GM12878 (cell line): ENCODE measurements at regions not wholly inside any gene's neighbourhood (a gene's known extent, or its start where the extent isn't known, plus 50 kb on each side); places are given as distances from the start of the nearest gene placed in this dataset.

Experiments
- ATAC-seq: fragments of 200-7000 bp; cut with Tn5 transposase; 3 replicates; pipeline ENCODE4 v1.9.1; 2020; ENCODE audit warnings: mild to moderate bottlenecking, moderate library complexity
- BruUV-seq: library from RNA; stranded (reverse); fragments of 400-500 nt; replicated peaks from 2 replicates; lab custom pipeline; 2021; lab: Mats Ljungman, UMichigan
- CTCF ChIA-PET: fragments of 300-600 bp; sonication (Branson Sonifier 250); formaldehyde crosslinking; extraction: SDS; loops from one replicate; lab custom pipeline; 2021; ENCODE audit warnings: inconsistent platforms; lab: Yijun Ruan, JAX
- POLR2A ChIA-PET: fragments of 350-600 bp; formaldehyde crosslinking; extraction: SDS; loops from one replicate; lab custom pipeline; 2021; ENCODE audit warnings: inconsistent platforms; lab: Charles Lee
- RAD21 ChIA-PET: fragments of 300-600 bp; sonication (Branson Sonifier 250); formaldehyde crosslinking; loops from one replicate; lab custom pipeline; 2023; ENCODE audit warnings: antibody characterized with exemption; ENCODE audit not compliant: unreplicated experiment; lab: Charles Lee
- SMC1A ChIA-PET: fragments of 300-600 bp; sonication (Branson Sonifier 250); formaldehyde crosslinking; loops from one replicate; lab custom pipeline; 2023; ENCODE audit not compliant: unreplicated experiment, uncharacterized antibody; lab: Charles Lee
- DNase-seq: peaks from one replicate; pipeline ENCODE4 v3.0.0-alpha.2; 2011; ENCODE audit warnings: low read depth, low spot score
- FAIRE-seq: peaks from 3 replicates; lab custom pipeline; 2011; peaks lifted over from hg19 to GRCh38; lab: Jason Lieb, UNC
- H2AFZ ChIP-seq: 2 replicates; pipeline ENCODE4 v1.6.0; 2011; ENCODE audit warnings: low read depth, low read length, control low read depth; ENCODE audit not compliant: control insufficient read depth
- H3K27ac ChIP-seq: 2 replicates; pipeline ENCODE4 v1.5.1; 2011; ENCODE audit warnings: control low read depth; ENCODE audit not compliant: control insufficient read depth, insufficient read depth
- H3K27me3 ChIP-seq, 2 experiments: replicated peaks in 1 of 2; 2 replicates each; pipeline versions ENCODE4 v1.6.0 to v1.6.1; 2011; ENCODE audit warnings: low read length in 1 of 2; ENCODE audit not compliant: control insufficient read depth in 2 of 2, insufficient read depth in 2 of 2
- H3K36me3 ChIP-seq, 2 experiments: 2 replicates each; pipeline ENCODE4 v1.5.1; 2011; ENCODE audit warnings: low read length in 1 of 2; ENCODE audit not compliant: control insufficient read depth in 2 of 2, insufficient read depth in 2 of 2
- H3K4me1 ChIP-seq: 2 replicates; pipeline ENCODE4 v1.6.1; 2011; ENCODE audit warnings: mild to moderate bottlenecking, low read length, moderate library complexity, mixed read lengths; ENCODE audit not compliant: control insufficient read depth, insufficient read depth
- H3K4me2 ChIP-seq: 2 replicates; pipeline ENCODE4 v1.6.0; 2011; ENCODE audit warnings: control low read depth; ENCODE audit not compliant: control insufficient read depth, insufficient read depth
- H3K4me3 ChIP-seq: fragments of 200-600 bp; sonication (generic); 2 replicates; pipeline ENCODE4 v1.5.1; 2016
- H3K79me2 ChIP-seq: 2 replicates; pipeline ENCODE4 v1.6.0; 2011; ENCODE audit warnings: low read length; ENCODE audit not compliant: control insufficient read depth, insufficient read depth
- H3K9ac ChIP-seq: 2 replicates; pipeline ENCODE4 v1.8.0; 2011; ENCODE audit warnings: low read length, control low read depth, mixed read lengths; ENCODE audit not compliant: control insufficient read depth, insufficient read depth
- H3K9me3 ChIP-seq: replicated peaks from 3 replicates; pipeline ENCODE4 v1.5.1; 2011; ENCODE audit warnings: mild to moderate bottlenecking, low read length; ENCODE audit not compliant: control insufficient read depth, insufficient read depth
- H4K20me1 ChIP-seq: 2 replicates; pipeline ENCODE4 v1.6.0; 2011; ENCODE audit not compliant: control insufficient read depth, insufficient read depth
- BRCA1 ChIP-seq: IDR thresholded peaks from 2 replicates; pipeline ENCODE4 v1.6.1; 2011; ENCODE audit warnings: low read depth, low read length, improper control_type of control experiment
- EGR1 ChIP-seq, 2 experiments: IDR thresholded peaks; 1 replicate in 1 of 2; 2 replicates in 1 of 2; pipeline ENCODE4 v1.6.1; 2011 to 2012; ENCODE audit warnings: low read depth in 2 of 2, low read length in 2 of 2, borderline replicate concordance in 1 of 2, mild to moderate bottlenecking in 1 of 2, moderate library complexity in 1 of 2
- PAX5 ChIP-seq: IDR thresholded peaks from 2 replicates; pipeline ENCODE4 v1.6.1; 2011; ENCODE audit warnings: low read depth, low read length, borderline replicate concordance
- STAT3 ChIP-seq: IDR thresholded peaks from 2 replicates; pipeline ENCODE4 v1.6.1; 2011; ENCODE audit warnings: low read depth, low read length, improper control_type of control experiment
- ZSCAN29 ChIP-seq: fragments of 450-650 bp; IDR thresholded peaks from 2 replicates; pipeline ENCODE4 v1.6.1; 2017; ENCODE audit warnings: mild to moderate bottlenecking, moderate library complexity
- WGBS: methylation state at CpG from one replicate; pipeline ENCODE4 v1.1.6; 2016; ENCODE audit warnings: low lambda C conversion rate; ENCODE audit not compliant: insufficient replicate concordance, insufficient coverage; ENCODE audit errors: missing lambda C conversion rate; 5-methylcytosine and 5-hydroxymethylcytosine counted together
- in situ Hi-C: fragments of 300-500 bp; cut with MboI; formaldehyde crosslinking; loops from 9 replicates; pipeline ENCODE4 v1.14.3; 2018; ENCODE audit warnings: mixed read lengths
- intact Hi-C: fragments of 100-400 bp; cut with micrococcal nuclease; formaldehyde crosslinking; loops from one replicate; pipeline ENCODE4 v1.14.2; 2022; ENCODE audit not compliant: unreplicated experiment
- TF ChIP-seq, protein P1 (sequence below): IDR thresholded peaks from 2 replicates; pipeline ENCODE4 v1.6.1; 2011; ENCODE audit warnings: borderline replicate concordance, low read depth, mild to moderate bottlenecking, moderate library complexity, mixed read lengths, low read length; ENCODE audit not compliant: insufficient read depth; ENCODE audit errors: extremely low read length
- TF ChIP-seq, protein P2 (sequence below): IDR thresholded peaks from 2 replicates; pipeline ENCODE4 v1.6.1; 2012; ENCODE audit warnings: low read length, inconsistent platforms
- TF ChIP-seq, protein P3 (sequence below): fragments of 450-650 bp; IDR thresholded peaks from 2 replicates; pipeline ENCODE4 v1.6.1; 2017; ENCODE audit warnings: antibody characterized with exemption, mild to moderate bottlenecking, moderate library complexity
- TF ChIP-seq, protein P4 (sequence below): IDR thresholded peaks from 2 replicates; pipeline ENCODE4 v1.6.1; 2012; ENCODE audit warnings: improper control_type of control experiment, low read depth, low read length; ENCODE audit not compliant: insufficient replicate concordance

DNA sequence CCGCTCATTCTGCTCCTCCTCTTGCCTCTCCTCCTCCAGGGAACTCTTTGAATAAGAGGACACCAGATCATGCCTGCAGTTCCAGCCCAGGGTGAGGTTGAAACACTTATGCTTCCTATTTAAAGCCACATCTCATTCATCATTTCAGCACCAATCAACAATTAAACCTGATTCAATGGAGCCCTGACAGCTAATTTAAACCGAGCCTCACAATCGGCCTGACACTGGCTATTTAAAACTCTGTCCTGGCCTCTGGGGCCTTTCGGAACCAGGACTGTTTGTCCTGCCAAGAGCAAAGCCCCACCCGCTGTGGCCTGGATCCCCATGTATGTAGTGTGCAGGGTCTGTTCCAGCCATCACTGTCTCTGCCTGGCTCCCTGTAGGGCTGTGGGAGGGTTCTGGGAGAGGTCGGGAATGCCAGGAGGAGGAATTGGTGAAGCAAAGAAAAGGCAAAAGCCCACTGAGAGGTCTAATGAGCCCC, 97.4 kb downstream of the MCFD2 start:
- Histone ChIP-seq H3K9me3 (no peaks in the 10 kb centered on the region), H3K36me3 (no peaks in the 10 kb centered on the region), H3K79me2 (no peaks in the 10 kb centered on the region), H4K20me1 (no peaks in the 10 kb centered on the region; the same call in 1 of the 2 replicates), H3K4me3 (no peak overlapping the region), H3K9ac (no peak overlapping the region), H3K27me3 (peaks cover 1 to 2% of the 10 kb centered on the region in 2 experiments; a peak in 2 of 4 replicates), H3K4me2 (no peak overlapping the region), H3K4me1 (no peaks in the 10 kb centered on the region), H3K27ac (no peak overlapping the region), H2AFZ (no peak overlapping the region)
- ChIA-PET RAD21 (no interaction called here), SMC1A (no interaction called here), CTCF (no interaction called here), POLR2A (no interaction called here)
- FAIRE-seq (no peak), ATAC-seq (no peak), DNase-seq (no peak)
- BruUV-seq: no TSS peak
- intact Hi-C loops (no loop called here), in situ Hi-C loops (no loop called here)
- WGBS: 31% methylated on average over 6 of the region's 6 CpGs
- TF ChIP-seq STAT3: no peak
- TF ChIP-seq, protein P1, sequence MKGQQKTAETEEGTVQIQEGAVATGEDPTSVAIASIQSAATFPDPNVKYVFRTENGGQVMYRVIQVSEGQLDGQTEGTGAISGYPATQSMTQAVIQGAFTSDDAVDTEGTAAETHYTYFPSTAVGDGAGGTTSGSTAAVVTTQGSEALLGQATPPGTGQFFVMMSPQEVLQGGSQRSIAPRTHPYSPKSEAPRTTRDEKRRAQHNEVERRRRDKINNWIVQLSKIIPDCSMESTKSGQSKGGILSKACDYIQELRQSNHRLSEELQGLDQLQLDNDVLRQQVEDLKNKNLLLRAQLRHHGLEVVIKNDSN: no peak
- TF ChIP-seq, protein P2, sequence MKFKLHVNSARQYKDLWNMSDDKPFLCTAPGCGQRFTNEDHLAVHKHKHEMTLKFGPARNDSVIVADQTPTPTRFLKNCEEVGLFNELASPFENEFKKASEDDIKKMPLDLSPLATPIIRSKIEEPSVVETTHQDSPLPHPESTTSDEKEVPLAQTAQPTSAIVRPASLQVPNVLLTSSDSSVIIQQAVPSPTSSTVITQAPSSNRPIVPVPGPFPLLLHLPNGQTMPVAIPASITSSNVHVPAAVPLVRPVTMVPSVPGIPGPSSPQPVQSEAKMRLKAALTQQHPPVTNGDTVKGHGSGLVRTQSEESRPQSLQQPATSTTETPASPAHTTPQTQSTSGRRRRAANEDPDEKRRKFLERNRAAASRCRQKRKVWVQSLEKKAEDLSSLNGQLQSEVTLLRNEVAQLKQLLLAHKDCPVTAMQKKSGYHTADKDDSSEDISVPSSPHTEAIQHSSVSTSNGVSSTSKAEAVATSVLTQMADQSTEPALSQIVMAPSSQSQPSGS: no peak
- TF ChIP-seq BRCA1: no peak
- TF ChIP-seq PAX5: no peak
- no peak for TF ChIP-seq ZSCAN29
- TF ChIP-seq, protein P3, sequence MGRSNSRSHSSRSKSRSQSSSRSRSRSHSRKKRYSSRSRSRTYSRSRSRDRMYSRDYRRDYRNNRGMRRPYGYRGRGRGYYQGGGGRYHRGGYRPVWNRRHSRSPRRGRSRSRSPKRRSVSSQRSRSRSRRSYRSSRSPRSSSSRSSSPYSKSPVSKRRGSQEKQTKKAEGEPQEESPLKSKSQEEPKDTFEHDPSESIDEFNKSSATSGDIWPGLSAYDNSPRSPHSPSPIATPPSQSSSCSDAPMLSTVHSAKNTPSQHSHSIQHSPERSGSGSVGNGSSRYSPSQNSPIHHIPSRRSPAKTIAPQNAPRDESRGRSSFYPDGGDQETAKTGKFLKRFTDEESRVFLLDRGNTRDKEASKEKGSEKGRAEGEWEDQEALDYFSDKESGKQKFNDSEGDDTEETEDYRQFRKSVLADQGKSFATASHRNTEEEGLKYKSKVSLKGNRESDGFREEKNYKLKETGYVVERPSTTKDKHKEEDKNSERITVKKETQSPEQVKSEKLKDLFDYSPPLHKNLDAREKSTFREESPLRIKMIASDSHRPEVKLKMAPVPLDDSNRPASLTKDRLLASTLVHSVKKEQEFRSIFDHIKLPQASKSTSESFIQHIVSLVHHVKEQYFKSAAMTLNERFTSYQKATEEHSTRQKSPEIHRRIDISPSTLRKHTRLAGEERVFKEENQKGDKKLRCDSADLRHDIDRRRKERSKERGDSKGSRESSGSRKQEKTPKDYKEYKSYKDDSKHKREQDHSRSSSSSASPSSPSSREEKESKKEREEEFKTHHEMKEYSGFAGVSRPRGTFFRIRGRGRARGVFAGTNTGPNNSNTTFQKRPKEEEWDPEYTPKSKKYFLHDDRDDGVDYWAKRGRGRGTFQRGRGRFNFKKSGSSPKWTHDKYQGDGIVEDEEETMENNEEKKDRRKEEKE: no peak
- TF ChIP-seq, protein P4, sequence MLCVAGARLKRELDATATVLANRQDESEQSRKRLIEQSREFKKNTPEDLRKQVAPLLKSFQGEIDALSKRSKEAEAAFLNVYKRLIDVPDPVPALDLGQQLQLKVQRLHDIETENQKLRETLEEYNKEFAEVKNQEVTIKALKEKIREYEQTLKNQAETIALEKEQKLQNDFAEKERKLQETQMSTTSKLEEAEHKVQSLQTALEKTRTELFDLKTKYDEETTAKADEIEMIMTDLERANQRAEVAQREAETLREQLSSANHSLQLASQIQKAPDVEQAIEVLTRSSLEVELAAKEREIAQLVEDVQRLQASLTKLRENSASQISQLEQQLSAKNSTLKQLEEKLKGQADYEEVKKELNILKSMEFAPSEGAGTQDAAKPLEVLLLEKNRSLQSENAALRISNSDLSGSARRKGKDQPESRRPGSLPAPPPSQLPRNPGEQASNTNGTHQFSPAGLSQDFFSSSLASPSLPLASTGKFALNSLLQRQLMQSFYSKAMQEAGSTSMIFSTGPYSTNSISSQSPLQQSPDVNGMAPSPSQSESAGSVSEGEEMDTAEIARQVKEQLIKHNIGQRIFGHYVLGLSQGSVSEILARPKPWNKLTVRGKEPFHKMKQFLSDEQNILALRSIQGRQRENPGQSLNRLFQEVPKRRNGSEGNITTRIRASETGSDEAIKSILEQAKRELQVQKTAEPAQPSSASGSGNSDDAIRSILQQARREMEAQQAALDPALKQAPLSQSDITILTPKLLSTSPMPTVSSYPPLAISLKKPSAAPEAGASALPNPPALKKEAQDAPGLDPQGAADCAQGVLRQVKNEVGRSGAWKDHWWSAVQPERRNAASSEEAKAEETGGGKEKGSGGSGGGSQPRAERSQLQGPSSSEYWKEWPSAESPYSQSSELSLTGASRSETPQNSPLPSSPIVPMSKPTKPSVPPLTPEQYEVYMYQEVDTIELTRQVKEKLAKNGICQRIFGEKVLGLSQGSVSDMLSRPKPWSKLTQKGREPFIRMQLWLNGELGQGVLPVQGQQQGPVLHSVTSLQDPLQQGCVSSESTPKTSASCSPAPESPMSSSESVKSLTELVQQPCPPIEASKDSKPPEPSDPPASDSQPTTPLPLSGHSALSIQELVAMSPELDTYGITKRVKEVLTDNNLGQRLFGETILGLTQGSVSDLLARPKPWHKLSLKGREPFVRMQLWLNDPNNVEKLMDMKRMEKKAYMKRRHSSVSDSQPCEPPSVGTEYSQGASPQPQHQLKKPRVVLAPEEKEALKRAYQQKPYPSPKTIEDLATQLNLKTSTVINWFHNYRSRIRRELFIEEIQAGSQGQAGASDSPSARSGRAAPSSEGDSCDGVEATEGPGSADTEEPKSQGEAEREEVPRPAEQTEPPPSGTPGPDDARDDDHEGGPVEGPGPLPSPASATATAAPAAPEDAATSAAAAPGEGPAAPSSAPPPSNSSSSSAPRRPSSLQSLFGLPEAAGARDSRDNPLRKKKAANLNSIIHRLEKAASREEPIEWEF: no peak
- no peak for TF ChIP-seq EGR1 (IDR thresholded peaks at IDR 0.05; ENCODE audit: borderline replicate concordance in 1 of 2, low read depth in 2 of 2, low read length in 2 of 2)
